A673 (cell line): ENCODE measurements at regions not wholly inside any gene's neighbourhood (a gene's known extent, or its start where the extent isn't known, plus 50 kb on each side); places are given as distances from the start of the nearest gene placed in this dataset.

Source experiments
- BruUV-seq: library from RNA; stranded (reverse); fragments of 400-500 nt; replicated peaks from 2 replicates; lab custom pipeline; 2021; lab: Mats Ljungman, UMichigan
- CTCF ChIA-PET: fragments of 300-600 bp; sonication (Branson Sonifier 250); formaldehyde crosslinking; loops from one replicate; lab custom pipeline; 2022; ENCODE audit warnings: antibody characterized with exemption; lab: Charles Lee
- POLR2A ChIA-PET: fragments of 300-600 bp; sonication (Branson Sonifier 250); formaldehyde crosslinking; loops from one replicate; lab custom pipeline; 2022; ENCODE audit warnings: antibody characterized with exemption; ENCODE audit not compliant: low non-redundant PET; lab: Charles Lee
- DNase-seq: peaks from one replicate; pipeline ENCODE4 v3.0.0-alpha.2; 2015; ENCODE audit warnings: low spot score
- H3K27ac ChIP-seq: fragments of 200-600 bp; sonication (generic); 2 replicates; pipeline ENCODE4 v1.5.1; 2016; ENCODE audit warnings: mixed run types, low read depth, mild to moderate bottlenecking, mixed read lengths, antibody characterized with exemption, low read length; ENCODE audit not compliant: poor library complexity, severe bottlenecking
- H3K27me3 ChIP-seq: fragments of 200-600 bp; sonication (generic); replicated peaks from 2 replicates; pipeline ENCODE4 v1.6.1; 2017; ENCODE audit warnings: mixed run types, low read depth, mild to moderate bottlenecking, mixed read lengths, antibody characterized with exemption, low read length; ENCODE audit not compliant: insufficient read depth, poor library complexity
- H3K36me3 ChIP-seq: fragments of 200-600 bp; sonication (generic); 2 replicates; pipeline ENCODE4 v1.6.1; 2016; ENCODE audit warnings: mixed run types, mild to moderate bottlenecking, mixed read lengths, antibody characterized with exemption, low read length; ENCODE audit not compliant: insufficient read depth, poor library complexity, severe bottlenecking
- H3K4me1 ChIP-seq: fragments of 200-600 bp; sonication (generic); 2 replicates; pipeline ENCODE4 v1.6.1; 2017; ENCODE audit warnings: mixed run types, mild to moderate bottlenecking, mixed read lengths, antibody characterized with exemption, low read length; ENCODE audit not compliant: insufficient read depth, poor library complexity, severe bottlenecking
- H3K4me3 ChIP-seq: fragments of 200-600 bp; sonication (generic); 2 replicates; pipeline ENCODE4 v1.5.1; 2016; ENCODE audit warnings: low read depth, mixed run types, mild to moderate bottlenecking, mixed read lengths, low read length; ENCODE audit not compliant: poor library complexity, severe bottlenecking
- H3K9me3 ChIP-seq: fragments of 200-600 bp; sonication (generic); 2 replicates; pipeline ENCODE4 v1.6.1; 2016; ENCODE audit warnings: mixed run types, low read depth, mild to moderate bottlenecking, mixed read lengths, antibody characterized with exemption, low read length; ENCODE audit not compliant: poor library complexity, severe bottlenecking
- EZH2 ChIP-seq: fragments of 200-600 bp; sonication (generic); IDR thresholded peaks from 2 replicates; pipeline ENCODE4 v1.6.1; 2017; ENCODE audit warnings: borderline replicate concordance, low read depth, mild to moderate bottlenecking, mixed read lengths, antibody characterized with exemption, low read length; ENCODE audit not compliant: poor library complexity, severe bottlenecking
- intact Hi-C: fragments of 100-400 bp; cut with micrococcal nuclease; formaldehyde crosslinking; loops from one replicate; pipeline ENCODE4 v1.10.0; 2022; ENCODE audit not compliant: unreplicated experiment
- TF ChIP-seq, protein P1 (sequence below): fragments of 300-800, 200-600 bp; sonication (generic); conservative IDR thresholded peaks from 2 replicates; pipeline ENCODE4 v1.5.1; 2017; ENCODE audit warnings: low read depth, mild to moderate bottlenecking, antibody characterized with exemption, low read length, moderate library complexity, mixed read lengths

DNA sequence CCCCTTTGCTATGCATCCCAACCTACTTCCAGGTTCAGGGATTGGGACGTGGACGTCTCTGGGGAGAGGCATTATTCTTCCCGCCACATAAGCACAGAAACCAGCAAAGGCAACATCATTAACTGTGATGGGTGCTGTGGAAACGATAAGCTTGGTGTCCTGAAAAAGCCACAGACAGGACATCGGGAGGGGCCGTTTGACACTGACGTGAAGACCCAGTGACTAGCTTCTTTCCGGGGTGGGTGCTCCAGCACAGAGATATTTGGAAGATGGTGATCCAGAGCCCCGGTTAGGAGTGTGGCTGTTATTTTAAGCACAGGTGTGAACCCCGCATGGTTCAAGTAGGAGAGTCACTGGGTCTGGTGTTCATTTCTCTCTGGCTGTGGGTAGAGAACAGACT, 163.8 kb upstream of the HDAC4 start:
- no peak for DNase-seq
- Histone ChIP-seq H3K27me3 (peaks cover 52% of the 10 kb centered on the region), H3K9me3 (no peaks in the 10 kb centered on the region), H3K4me3 (no peak overlapping the region), H3K27ac (no peak overlapping the region), H3K36me3 (no peaks in the 10 kb centered on the region), H3K4me1 (no peaks in the 10 kb centered on the region)
- no TSS peak for BruUV-seq
- intact Hi-C loops = no loop called here
- ChIA-PET POLR2A (no interaction called here), CTCF (no interaction called here)
- TF ChIP-seq, protein P1, sequence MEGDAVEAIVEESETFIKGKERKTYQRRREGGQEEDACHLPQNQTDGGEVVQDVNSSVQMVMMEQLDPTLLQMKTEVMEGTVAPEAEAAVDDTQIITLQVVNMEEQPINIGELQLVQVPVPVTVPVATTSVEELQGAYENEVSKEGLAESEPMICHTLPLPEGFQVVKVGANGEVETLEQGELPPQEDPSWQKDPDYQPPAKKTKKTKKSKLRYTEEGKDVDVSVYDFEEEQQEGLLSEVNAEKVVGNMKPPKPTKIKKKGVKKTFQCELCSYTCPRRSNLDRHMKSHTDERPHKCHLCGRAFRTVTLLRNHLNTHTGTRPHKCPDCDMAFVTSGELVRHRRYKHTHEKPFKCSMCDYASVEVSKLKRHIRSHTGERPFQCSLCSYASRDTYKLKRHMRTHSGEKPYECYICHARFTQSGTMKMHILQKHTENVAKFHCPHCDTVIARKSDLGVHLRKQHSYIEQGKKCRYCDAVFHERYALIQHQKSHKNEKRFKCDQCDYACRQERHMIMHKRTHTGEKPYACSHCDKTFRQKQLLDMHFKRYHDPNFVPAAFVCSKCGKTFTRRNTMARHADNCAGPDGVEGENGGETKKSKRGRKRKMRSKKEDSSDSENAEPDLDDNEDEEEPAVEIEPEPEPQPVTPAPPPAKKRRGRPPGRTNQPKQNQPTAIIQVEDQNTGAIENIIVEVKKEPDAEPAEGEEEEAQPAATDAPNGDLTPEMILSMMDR = no peak
- TF ChIP-seq EZH2 = no peak

GRCh38 chr2:239563561-239563960, 162.7 kb upstream of the HDAC4 start:
- H3K4me3 ChIP-seq = no peak overlapping the region
- H3K27ac ChIP-seq = no peak overlapping the region
- no peaks in the 10 kb centered on the region for H3K4me1 ChIP-seq
- no peak for TF ChIP-seq EZH2
- TF ChIP-seq, protein P1 = no peak
- no peaks in the 10 kb centered on the region for H3K36me3 ChIP-seq
- ChIA-PET POLR2A (interaction anchor here (0.6 kb wide), 1 partner anchor 1545 kb away, joined by 3 read pairs; no protein-coding TSS in a partner anchor), CTCF (no interaction called here)
- H3K9me3 ChIP-seq = no peaks in the 10 kb centered on the region
- DNase-seq = no peak
- no TSS peak for BruUV-seq
- H3K27me3 ChIP-seq = peaks cover 44% of the 10 kb centered on the region
- intact Hi-C loops = no loop called here

DNA sequence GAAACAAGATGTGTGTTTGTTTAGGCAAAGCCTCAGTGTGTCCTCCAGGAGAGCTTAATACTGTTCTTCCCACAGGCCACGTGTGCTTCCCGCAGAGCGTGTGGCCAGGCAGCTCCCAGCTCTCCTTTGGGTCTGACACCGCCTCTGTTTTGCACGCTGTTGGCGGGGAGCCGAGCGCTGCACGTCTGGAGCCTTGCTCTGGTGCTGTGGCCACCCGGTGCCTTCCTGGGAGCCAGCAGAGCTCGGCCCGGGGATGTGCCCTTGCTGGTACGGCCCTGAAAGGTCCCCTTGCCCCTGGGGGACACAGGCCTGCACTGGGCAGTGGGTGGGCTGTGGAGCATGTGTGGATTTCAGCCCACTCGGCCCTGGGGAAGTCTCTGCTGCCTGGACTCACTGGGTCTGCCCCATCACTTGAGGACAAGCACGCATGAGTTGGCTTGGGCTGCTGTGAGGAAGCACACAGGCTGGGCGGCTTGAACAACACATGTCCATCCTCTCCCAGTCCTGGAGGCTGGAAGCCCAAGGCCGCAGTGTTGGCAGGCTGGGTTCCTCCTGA, 160.7 kb upstream of the HDAC4 start:
- Histone ChIP-seq H3K27ac (no peak overlapping the region), H3K36me3 (no peaks in the 10 kb centered on the region), H3K27me3 (peaks cover 37% of the 10 kb centered on the region), H3K4me1 (no peaks in the 10 kb centered on the region), H3K9me3 (no peaks in the 10 kb centered on the region), H3K4me3 (no peak overlapping the region)
- DNase-seq = no peak
- ChIA-PET CTCF (no interaction called here), POLR2A (no interaction called here)
- intact Hi-C loops = no loop called here
- no TSS peak for BruUV-seq
- TF ChIP-seq EZH2 = no peak
- TF ChIP-seq, protein P1 = no peak
